ENCODE measurements at regions not wholly inside any gene's neighbourhood (a gene's known extent, or its start where the extent isn't known, plus 50 kb on each side); places are given as distances from the start of the nearest gene placed in this dataset.
"Not testable (repeated sequence)": the region's sequence is repeated elsewhere in the genome, so short reads cannot be mapped to it uniquely, and the experiment has no call there.

GRCh38 chr7:89773611-89774010 lies 380.7 kb upstream of the STEAP1 start:
- no peak for DNase-seq

- no peak for DNase-seq
Observed at GRCh38 chr7:89775459-89775858, 378.8 kb upstream of the STEAP1 start.

DNA sequence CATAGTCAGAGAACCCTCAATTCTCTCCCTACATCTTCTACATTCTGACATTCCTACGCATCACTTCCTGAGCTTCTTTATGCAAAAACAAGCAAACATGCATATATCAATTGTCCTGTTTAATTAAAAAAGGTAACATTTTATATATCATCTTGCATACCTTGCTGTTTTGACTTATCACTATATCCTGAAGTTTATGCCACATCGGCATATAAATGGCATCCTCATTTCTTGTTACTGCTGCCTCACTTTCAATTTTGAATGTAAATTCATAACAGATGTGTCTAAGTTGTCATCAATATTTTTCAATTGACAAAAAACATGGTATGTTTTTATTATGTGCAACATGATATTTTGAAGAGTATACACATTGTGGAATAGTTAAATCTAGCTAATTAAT lies 377.3 kb upstream of the STEAP1 start:
- DNase-seq, result no peak

DNA sequence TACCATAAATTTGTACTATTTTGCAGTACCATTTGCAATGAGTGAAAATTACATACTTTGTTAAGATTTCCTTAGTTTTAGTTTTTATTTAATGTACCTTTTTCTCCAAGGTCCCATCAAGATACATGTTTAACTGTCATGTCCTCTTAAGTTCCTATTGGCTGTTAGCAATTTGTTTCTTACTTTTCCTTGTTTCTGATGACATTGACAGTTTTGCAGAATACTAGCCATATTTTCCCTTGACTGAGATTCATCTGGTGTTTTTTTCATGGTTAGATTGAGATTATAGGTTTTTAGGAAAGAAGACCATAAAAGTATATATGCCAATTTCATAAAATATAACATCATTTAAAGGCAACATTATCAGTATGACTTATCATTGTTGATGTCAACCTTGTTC lies 376.8 kb upstream of the STEAP1 start:
- no peak for DNase-seq

DNA sequence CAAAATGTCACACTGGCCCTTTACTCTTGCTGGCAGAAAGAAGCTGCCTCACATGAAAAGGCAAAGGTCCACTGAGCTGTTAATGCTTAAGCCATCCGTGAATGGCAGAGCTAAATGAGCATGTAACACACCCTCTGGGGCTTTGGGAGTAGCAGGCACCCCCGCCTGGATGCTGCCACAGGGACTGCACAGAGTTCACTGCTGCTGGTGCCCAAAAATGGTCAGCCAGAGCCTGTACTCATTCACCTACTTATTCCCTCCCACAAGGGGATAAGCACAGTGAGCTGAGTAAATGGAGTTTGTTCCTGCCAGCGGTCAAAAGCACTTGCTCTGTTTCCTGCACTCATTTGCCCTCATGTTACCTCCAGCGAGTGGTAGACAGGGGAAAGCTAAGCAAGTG lies 374.0 kb upstream of the STEAP1 start:
- no peak for DNase-seq

- DNase-seq, result no peak
Observed at GRCh38 chr7:89796481-89796880, 357.8 kb upstream of the STEAP1 start.

DNA sequence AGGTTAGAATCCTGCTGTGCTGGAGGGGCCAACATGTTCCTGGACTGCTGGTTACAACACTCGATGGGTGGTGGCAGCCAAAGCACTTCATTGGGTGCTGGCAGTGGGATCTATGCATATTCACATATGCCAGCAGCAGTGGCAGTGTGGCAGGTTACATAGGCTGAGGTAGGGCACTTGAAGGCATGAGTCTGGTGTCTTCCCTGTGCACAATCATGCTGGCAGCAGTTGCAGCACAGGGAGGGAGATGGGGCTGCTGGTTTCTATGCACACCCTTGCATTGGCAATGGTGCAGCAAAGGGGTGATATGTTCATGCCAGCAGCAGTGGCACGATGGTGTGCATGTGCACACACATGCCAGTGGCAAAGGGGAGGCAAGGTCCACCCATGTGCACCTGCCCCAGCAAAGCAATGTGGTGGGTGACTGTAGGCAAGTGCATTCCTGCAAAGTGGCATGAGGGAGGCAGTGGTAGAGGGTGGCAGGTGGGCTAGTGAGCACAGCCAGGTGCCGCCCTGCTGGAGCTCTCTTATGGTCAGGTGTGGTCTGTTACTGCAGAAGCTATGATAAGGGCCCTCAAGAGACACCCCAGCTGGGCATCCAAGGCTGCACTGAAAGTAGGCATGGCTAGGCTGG lies 356.2 kb upstream of the STEAP1 start:
- DNase-seq, result no peak

DNA sequence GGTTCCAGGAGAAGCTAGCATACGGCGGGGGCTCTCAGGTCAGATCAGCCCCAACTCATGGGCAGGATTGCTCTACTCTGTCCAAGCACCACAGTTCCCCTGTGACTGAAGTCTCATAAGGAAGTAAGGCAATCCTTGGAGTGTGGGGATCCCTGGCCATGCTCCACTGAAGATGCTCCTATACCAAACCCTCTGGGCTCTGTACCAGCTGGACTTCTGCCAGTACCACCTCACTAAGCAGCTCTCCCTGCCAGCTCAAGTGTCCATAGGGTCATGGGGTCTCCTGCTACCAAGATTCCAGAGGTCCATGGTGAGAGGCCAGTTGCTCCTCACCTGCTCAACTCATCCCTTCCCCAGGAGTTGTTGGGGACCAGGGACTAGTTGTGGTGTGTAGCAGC lies 355.7 kb upstream of the STEAP1 start:
- no peak for DNase-seq

DNA sequence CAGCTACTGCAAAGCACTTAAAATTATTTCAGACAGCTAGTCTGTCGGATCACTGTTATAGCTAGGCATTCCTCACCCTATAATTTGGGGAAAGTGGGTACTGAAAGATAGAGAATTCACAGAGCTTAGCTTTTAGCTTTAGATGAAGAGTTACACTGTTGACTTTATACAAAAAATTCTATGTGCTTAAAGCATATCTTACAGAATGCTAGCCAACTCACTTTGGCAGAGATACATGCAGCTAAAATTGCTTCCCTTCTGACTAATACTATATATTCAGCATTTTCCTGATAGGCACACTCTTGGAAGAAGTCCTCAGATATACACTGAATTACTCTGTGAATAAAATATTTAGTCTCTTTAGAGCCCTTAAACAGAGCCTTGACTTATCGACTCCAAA lies 353.5 kb upstream of the STEAP1 start:
- no peak for DNase-seq

DNA sequence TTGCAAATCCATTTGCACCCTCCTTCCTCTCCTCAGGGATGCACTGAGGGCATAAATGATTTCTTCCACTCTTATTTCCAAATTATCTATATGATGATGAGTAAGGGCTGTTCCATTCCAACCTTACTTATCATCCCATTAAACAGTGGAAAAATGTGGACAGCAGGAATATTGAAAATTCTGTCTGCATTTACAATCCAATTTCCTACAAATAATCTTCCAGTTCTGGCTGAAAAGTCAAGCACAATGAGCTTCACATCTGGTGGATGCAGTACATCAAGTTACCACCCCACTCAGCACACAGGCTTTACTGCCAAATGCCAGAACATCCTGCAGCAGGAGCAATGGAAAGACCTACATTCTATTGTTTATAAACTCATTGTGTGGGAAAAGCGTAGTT lies 345.0 kb upstream of the STEAP1 start:
- DNase-seq, result no peak

DNA sequence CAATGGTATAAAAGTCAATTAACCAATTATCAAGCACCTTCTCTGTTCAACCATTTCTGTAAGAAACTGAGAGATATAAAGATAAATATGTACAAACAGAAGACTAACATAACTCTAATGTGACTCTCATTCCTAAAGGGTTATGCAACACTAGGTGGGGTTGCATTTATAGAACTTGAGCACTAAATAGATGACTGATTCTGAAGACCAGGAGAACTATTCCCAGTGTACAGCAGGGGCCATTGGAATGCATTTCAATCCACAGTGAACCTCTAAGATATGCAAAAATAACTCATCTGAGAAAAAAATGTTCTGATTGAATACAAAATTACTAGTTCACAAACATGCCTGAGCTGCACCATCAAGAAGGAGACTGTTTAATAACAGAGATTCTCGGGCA lies 341.2 kb upstream of the STEAP1 start:
- no peak for DNase-seq

GRCh38 chr7:89826121-89826520 lies 328.1 kb upstream of the STEAP1 start:
- DNase-seq, result no peak

GRCh38 chr7:89826557-89826956 lies 327.7 kb upstream of the STEAP1 start:
- no peak for DNase-seq

DNA sequence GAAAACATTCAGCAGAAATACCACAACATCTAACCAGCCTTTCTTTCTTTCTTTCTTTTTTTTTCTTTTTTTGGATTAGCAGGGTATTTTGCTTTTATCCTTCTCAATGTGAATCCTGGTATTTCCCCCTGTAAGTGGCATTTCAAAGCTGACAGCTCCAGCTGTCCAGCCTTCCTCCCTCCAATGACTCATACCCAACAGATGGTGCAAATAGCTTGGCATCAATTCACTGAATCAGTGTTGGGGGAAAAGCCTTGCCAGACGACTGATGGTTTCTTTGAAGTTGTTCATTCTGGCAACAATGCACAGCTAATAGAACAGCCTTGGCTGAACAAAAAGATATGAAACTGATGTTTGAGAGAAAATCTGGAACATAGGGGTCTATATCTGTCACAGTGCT lies 316.8 kb upstream of the STEAP1 start:
- DNase-seq, result no peak

- DNase-seq, result no peak
Observed at GRCh38 chr7:89839329-89839728, 314.9 kb upstream of the STEAP1 start.

- DNase-seq, result no peak
Observed at GRCh38 chr7:89845952-89846351, 308.3 kb upstream of the STEAP1 start.

- no peak for DNase-seq
Observed at GRCh38 chr7:89849052-89849451, 305.2 kb upstream of the STEAP1 start.

DNA sequence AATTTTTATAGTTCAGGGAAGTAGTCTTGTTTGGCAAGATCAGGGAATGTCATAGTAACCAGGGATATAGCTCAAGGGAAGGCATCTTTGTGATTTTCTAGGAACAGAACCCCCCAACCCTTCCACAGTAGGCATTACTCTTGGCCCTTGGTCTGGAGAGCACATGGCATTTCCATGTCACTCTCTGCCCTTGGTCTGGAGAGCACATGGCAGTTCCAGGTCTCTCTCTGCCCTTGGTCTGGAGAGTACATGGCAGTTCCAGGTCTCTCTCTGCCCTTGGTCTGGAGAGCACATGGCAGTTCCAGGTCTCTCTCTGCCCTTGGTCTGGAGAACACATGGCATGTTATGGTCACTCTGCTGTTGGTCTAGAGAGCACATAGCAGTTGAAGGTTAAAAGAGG lies 297.2 kb upstream of the STEAP1 start:
- DNase-seq, result not testable (repeated sequence)

DNA sequence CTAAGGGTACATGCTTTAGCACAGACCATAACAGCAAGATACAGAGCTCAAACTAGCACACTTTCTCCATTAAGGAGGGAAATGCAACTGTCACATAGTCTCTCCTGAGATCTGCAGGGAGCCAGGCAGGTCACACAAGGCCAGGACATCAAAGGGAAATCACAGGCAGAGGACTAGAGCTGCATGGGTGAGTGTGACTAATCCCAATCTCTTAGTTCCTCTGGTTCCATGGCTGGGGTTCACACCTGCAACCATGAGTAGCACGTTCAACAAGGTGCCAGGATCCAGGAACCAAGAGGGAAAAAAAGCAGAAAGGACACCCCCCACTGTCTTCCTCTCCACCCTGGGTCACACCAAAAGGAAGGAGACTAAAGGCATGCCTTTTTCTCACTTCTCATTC lies 296.5 kb upstream of the STEAP1 start:
- no peak for DNase-seq

- no peak for DNase-seq
Observed at GRCh38 chr7:89887489-89887888, 266.8 kb upstream of the STEAP1 start.

GRCh38 chr7:89908736-89909135 lies 245.5 kb upstream of the STEAP1 start:
- DNase-seq, result no peak

GRCh38 chr7:89914711-89915110 lies 239.6 kb upstream of the STEAP1 start:
- DNase-seq, result no peak

DNA sequence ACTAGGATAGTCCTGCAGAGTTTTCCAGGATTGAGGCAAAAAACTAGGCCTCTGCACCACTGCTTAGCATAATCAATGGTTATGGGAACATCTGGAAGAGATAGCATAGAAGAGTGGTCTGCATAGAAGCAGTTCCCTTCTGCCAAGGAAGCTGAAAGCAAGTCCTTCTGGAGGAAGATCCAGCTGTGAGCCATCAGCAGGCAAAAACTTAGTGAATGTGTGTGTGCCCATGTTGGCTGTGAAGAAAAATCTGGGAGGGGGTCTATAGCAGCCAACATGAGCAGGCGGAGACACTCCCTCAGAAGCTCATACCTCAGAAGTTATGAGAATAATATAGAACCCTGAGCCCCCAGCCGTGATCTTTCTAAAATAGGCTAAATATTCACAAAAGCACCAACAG lies 228.1 kb upstream of the STEAP1 start:
- DNase-seq, result no peak

GRCh38 chr7:89926701-89927100 lies 227.6 kb upstream of the STEAP1 start:
- no peak for DNase-seq

GRCh38 chr7:89927762-89928161 lies 226.5 kb upstream of the STEAP1 start:
- DNase-seq, result no peak

GRCh38 chr7:89928451-89928850 lies 225.8 kb upstream of the STEAP1 start:
- DNase-seq, result no peak

Data from activated CD4-positive, alpha-beta T cell treated with anti-CD3 and anti-CD28 coated beads for 48 hours (primary cell).